A673 (cell line): ENCODE measurements at regions not wholly inside any gene's neighbourhood (a gene's known extent, or its start where the extent isn't known, plus 50 kb on each side); places are given as distances from the start of the nearest gene placed in this dataset.

ENCODE experiments used
- CTCF ChIP-seq: fragments of 300-800, 200-600 bp; sonication (generic); conservative IDR thresholded peaks from 2 replicates; pipeline ENCODE4 v1.5.1; 2017; ENCODE audit warnings: low read depth, mild to moderate bottlenecking, antibody characterized with exemption, low read length, moderate library complexity, mixed read lengths
- EZH2 ChIP-seq: fragments of 200-600 bp; sonication (generic); IDR thresholded peaks from 2 replicates; pipeline ENCODE4 v1.6.1; 2017; ENCODE audit warnings: borderline replicate concordance, low read depth, mild to moderate bottlenecking, mixed read lengths, antibody characterized with exemption, low read length; ENCODE audit not compliant: poor library complexity, severe bottlenecking

- TF ChIP-seq CTCF (no peak), EZH2 (no peak)
These were observed 336.9 kb upstream of the PIK3C3 start for GRCh38 chr18:41618147-41618546.
